ENCODE measurements at regions not wholly inside any gene's neighbourhood (a gene's known extent, or its start where the extent isn't known, plus 50 kb on each side); places are given as distances from the start of the nearest gene placed in this dataset.
"Not testable (repeated sequence)": the region's sequence is repeated elsewhere in the genome, so short reads cannot be mapped to it uniquely, and the experiment has no call there.

- no peak for DNase-seq (ENCODE audit: low read depth in 2 of 2)
Observed at GRCh38 chr14:105636935-105637334, 110.6 kb downstream of the TMEM121 start.

- not testable (repeated sequence) for DNase-seq (ENCODE audit: low read depth in 2 of 2)
Observed at GRCh38 chr14:105637345-105637744, 111.0 kb downstream of the TMEM121 start.

GRCh38 chr14:105639969-105640931 is 113.9 kb downstream of the TMEM121 start:
- not testable (repeated sequence) for DNase-seq (ENCODE audit: low read depth in 2 of 2)

- no peak for DNase-seq (ENCODE audit: low read depth in 2 of 2)
Observed at GRCh38 chr14:105641075-105641937, 114.9 kb downstream of the TMEM121 start.

GRCh38 chr14:105641951-105642350 is 115.6 kb downstream of the TMEM121 start:
- not testable (repeated sequence) for DNase-seq (ENCODE audit: low read depth in 2 of 2)

- DNase-seq (ENCODE audit: low read depth in 2 of 2), result not testable (repeated sequence)
Observed at GRCh38 chr14:105642486-105642885, 116.1 kb downstream of the TMEM121 start.

- DNase-seq (ENCODE audit: low read depth in 2 of 2), result not testable (repeated sequence)
Observed at GRCh38 chr14:105643406-105644052, 117.1 kb downstream of the TMEM121 start.

GRCh38 chr14:105644053-105644435 is 117.7 kb downstream of the TMEM121 start:
- not testable (repeated sequence) for DNase-seq (ENCODE audit: low read depth in 2 of 2)

- DNase-seq (ENCODE audit: low read depth in 2 of 2), result not testable (repeated sequence)
Observed at GRCh38 chr14:105644457-105644856, 118.1 kb downstream of the TMEM121 start.

- not testable (repeated sequence) for DNase-seq (ENCODE audit: low read depth in 2 of 2)
Observed at GRCh38 chr14:105644891-105645290, 118.5 kb downstream of the TMEM121 start.

GRCh38 chr14:105645389-105645788 is 119.0 kb downstream of the TMEM121 start:
- not testable (repeated sequence) for DNase-seq (ENCODE audit: low read depth in 2 of 2)

- DNase-seq (ENCODE audit: low read depth in 2 of 2), result no peak
Observed at GRCh38 chr14:105646175-105646574, 119.8 kb downstream of the TMEM121 start.

GRCh38 chr14:105646711-105647281 is 120.4 kb downstream of the TMEM121 start:
- DNase-seq (ENCODE audit: low read depth in 2 of 2), result not testable (repeated sequence)

- not testable (repeated sequence) for DNase-seq (ENCODE audit: low read depth in 2 of 2)
Observed at GRCh38 chr14:105647426-105647783, 121.0 kb downstream of the TMEM121 start.

GRCh38 chr14:105647784-105648608 is 121.6 kb downstream of the TMEM121 start:
- DNase-seq (ENCODE audit: low read depth in 2 of 2), result no peak

GRCh38 chr14:105648609-105649535 is 122.5 kb downstream of the TMEM121 start:
- not testable (repeated sequence) for DNase-seq (ENCODE audit: low read depth in 2 of 2)

- DNase-seq (ENCODE audit: low read depth in 2 of 2), result not testable (repeated sequence)
Observed at GRCh38 chr14:105652317-105652716, 125.9 kb downstream of the TMEM121 start.

- DNase-seq (ENCODE audit: low read depth in 2 of 2), result not testable (repeated sequence)
Observed at GRCh38 chr14:105653921-105654320, 127.5 kb downstream of the TMEM121 start.

- DNase-seq (ENCODE audit: low read depth in 2 of 2), result not testable (repeated sequence)
Observed at GRCh38 chr14:105659255-105659654, 132.9 kb downstream of the TMEM121 start.
